TTC549 (cell line): ENCODE measurements at regions not wholly inside any gene's neighbourhood (a gene's known extent, or its start where the extent isn't known, plus 50 kb on each side); places are given as distances from the start of the nearest gene placed in this dataset.

Experiments
- FAIRE-seq: peaks from 2 replicates; lab custom pipeline; 2012; peaks lifted over from hg19 to GRCh38; lab: Jason Lieb, UNC

DNA sequence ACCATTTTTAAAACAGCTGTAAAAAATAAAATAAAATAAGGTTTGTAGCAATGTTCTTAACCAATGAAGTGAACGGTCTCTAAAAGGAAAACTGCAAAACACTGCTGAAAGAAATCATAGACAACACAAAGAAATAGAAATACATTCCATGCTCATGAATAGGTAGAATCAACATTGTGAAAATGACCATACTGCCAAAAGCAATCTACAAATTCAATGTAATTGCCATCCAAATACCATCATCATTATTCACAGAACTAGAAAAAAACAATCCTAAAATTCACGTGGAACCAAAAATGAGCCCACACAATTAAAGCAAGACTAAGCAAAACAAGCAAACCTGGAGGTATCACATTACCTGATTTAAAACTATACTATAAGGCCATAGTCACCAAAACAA is 67.6 kb upstream of the RGMB start:
- no peak for FAIRE-seq

DNA sequence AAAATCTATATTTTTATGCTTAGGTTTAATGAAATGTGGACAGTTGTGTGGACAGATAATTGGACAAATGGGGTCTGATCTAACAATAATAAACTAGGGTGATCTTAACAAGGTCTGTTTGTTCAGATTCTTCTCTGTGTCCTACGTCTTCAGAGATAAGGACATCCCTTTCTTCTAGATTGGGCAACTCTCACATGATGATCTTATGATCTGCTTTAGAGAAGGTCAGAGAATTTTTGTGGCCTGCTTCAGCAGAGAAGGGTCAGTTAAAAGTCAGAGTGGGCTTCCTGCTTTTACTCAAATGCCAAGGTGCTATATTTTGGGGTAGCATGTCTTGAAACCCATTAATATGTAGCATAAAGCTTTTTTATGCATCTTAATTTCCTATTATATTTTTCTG is 63.8 kb upstream of the RGMB start:
- no peak for FAIRE-seq

DNA sequence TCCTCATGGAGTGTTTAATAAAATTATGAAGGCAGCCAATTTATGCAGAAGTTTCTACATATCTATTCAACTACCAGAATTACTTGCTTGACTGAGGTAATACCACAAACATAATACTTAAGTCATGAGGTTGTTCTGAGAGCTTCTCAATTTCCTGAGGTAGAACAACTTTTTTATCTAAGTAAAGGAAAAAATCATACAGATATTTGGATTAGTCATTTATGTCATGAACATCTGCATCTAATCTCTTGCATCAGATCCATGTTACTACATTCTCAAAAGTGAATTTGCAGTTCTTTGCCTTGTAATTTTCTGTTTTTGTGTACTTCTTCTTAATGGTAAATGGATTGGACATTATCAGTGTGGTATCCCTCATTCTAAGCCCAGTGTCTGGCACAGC is 60.4 kb upstream of the RGMB start:
- no peak for FAIRE-seq

DNA sequence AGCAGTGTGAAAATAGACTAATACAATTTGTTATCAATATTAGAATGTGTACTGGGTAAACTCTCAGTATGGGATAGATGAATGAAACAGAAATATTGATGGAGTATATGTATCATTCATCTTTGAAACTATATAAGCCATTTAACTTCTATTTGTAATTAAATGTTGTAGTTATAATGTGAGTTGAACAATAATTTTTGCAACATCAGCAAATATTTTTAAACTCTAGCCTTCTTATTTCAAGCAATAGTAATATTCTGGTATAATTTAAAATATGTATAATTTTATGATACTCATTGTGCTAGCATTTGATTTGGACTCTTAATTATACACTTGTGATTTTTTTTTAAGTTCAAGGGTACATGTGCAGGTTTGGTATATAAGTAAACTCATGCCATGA is 59.6 kb upstream of the RGMB start:
- no peak for FAIRE-seq

DNA sequence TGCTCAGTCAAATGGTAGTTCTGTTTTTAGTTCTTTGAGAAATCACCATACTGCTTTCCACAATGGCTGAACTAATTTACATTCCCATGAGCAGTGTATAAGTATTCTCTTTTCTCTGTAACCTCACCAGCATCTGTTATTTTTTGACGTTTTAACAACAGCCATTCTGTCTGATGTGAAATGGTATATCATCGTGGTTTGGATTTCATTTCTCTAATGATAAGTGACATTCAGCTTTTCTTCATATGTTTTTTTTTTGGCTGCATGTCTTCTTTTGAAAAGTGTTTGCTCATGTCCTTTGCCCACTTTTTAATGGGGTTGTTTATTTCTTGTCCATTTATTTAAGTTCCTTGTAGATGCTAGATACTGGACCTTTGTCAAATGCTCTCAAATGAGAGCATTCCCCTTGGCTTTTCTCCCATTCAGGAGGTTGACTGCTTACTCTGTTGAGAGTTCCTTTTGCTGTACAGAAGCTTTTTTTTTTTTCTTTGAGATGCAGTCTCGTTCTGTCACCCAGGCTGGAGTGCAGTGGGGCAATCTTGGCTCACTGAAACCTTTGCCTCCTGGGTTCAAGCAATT is 58.7 kb upstream of the RGMB start:
- FAIRE-seq: no peak

DNA sequence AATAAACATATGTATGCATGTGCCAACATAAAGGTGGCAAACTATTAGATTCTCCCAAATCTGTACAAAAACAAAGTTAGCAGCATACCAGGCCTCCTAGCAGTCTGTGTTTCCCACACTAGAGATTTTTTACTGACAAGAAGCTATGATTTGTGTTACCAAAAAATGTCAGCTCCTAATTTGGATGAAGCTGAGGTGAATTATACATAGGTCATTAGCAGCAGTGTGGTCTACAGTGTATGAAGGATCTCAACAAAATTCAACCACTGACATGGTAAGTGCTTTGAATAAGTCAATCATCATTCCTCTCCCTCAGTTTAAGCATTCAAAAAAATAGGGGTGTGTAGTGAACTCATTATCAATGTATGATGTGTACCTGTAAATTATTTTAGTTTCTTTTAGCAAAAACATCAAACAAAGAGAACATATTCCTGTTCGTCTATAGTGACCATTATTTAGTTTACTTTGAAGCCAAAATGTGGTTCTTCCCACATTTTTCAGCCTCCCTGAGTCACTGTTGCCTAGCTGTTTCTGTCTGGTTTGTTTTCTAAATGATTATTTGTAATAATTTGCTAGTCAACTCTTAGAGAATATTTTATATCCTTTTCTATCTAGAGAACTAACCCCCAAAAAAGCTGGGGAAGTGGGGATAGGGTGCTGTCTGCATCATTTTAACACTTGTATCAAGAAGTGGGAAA is 52.1 kb upstream of the RGMB start:
- no peak for FAIRE-seq

DNA sequence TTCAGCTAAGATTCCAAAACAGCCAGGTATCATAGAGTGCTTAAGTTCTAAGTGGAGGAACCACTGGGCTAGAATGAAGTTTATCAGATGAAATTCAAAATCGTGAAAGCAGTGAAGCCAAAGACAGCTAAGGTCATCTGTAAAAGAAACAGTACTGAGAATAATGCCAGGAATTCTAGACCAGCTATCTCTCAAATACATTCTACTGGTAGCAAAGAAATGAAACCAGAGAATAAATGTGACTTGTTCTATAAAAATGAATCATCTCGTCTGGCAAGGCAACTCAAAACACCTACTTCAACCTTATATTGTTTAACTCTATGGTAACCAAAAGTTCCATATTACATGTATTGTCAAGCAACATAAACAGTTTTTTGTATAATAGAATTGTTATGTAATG is 51.3 kb upstream of the RGMB start:
- no peak for FAIRE-seq

DNA sequence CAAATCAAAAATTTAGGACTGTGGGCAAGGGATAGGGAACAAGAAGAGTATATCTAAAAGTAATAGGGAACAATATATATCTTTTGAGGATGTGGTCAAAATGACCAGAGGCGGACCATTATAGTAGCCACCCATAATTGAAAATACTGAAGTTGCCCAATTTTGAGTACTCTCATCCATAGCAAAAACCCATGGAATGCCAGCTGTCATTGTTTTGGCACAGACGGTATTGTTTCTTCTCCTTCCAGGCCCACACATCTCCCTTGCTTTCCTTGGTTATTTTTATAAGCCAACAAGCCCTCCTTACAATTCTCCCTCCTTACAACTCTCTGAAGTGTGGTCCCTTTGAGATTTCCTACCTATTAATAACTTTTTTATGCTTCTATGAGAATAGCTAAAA is 50.4 kb upstream of the RGMB start:
- no peak for FAIRE-seq
